ENCODE measurements at regions not wholly inside any gene's neighbourhood (a gene's known extent, or its start where the extent isn't known, plus 50 kb on each side); places are given as distances from the start of the nearest gene placed in this dataset.

- Mint-ChIP-seq H3K4me3 (no peak overlapping the region), H3K27me3 (ENCODE audit: low read depth) (no peaks in the 10 kb centered on the region), H3K4me1 (no peaks in the 10 kb centered on the region), H3K36me3 (peaks cover 12% of the 10 kb centered on the region), H3K9me3 (peaks cover 50% of the 10 kb centered on the region), H3K27ac (no peak overlapping the region)
- DNase-seq (ENCODE audit: low spot score): no peak
- POLR2A ChIA-PET: no interaction called here
- CTCF ChIA-PET: no interaction called here
- peak; percentile 46; the same call in 1 of the 2 replicates for ATAC-seq
- TF ChIP-seq ZBTB43 (CRISPR knock-in tag; IDR thresholded peaks at IDR 0.05) (no peak), NFE2L1 (CRISPR knock-in tag; IDR thresholded peaks at IDR 0.05) (no peak)
Measured at GRCh38 chr13:57030671-57031070, 110.0 kb upstream of the PRR20A start.

- CTCF ChIA-PET: no interaction called here
- 0 out of 2 replicates have a peak, but pooled peaks have one; percentile 11 for TF ChIP-seq HMGA2 (CRISPR knock-in tag; IDR thresholded peaks at IDR 0.05)
- TF ChIP-seq PRRX2 (CRISPR knock-in tag; IDR thresholded peaks at IDR 0.05): no peak
- Mint-ChIP-seq H3K4me3 (no peak overlapping the region), H3K9me3 (peaks cover 13% of the 10 kb centered on the region), H3K4me1 (no peaks in the 10 kb centered on the region), H3K27ac (no peak overlapping the region), H3K36me3 (peaks cover 2% of the 10 kb centered on the region), H3K27me3 (ENCODE audit: low read depth) (no peaks in the 10 kb centered on the region)
- POLR2A ChIA-PET: no interaction called here
- no peak for DNase-seq (ENCODE audit: low spot score)
- ATAC-seq: no peak
Measured at GRCh38 chr13:57036290-57036689, 104.4 kb upstream of the PRR20A start.

- ChIA-PET CTCF (no interaction called here), POLR2A (no interaction called here)
- Mint-ChIP-seq H3K27me3 (ENCODE audit: low read depth) (no peaks in the 10 kb centered on the region), H3K4me3 (no peak overlapping the region), H3K4me1 (no peaks in the 10 kb centered on the region), H3K9me3 (peaks cover 23% of the 10 kb centered on the region), H3K27ac (no peak overlapping the region), H3K36me3 (peaks cover 7% of the 10 kb centered on the region)
- no peak for DNase-seq (ENCODE audit: low spot score)
- ATAC-seq: no peak
- TF ChIP-seq ZNF317 (CRISPR knock-in tag; IDR thresholded peaks at IDR 0.05; ENCODE audit: borderline replicate concordance, low read depth) (no peak), ZNF671 (CRISPR knock-in tag; IDR thresholded peaks at IDR 0.05) (no peak), ZNF121 (CRISPR knock-in tag; IDR thresholded peaks at IDR 0.05) (no peak), AR (CRISPR knock-in tag; IDR thresholded peaks at IDR 0.05) (no peak), TP53 (CRISPR knock-in tag; IDR thresholded peaks at IDR 0.05) (no peak), SMAD4 (CRISPR knock-in tag; IDR thresholded peaks at IDR 0.05) (no peak), CDX4 (CRISPR knock-in tag; IDR thresholded peaks at IDR 0.05; ENCODE audit: borderline replicate concordance) (no peak), ZNF425 (CRISPR knock-in tag; conservative IDR thresholded peaks at IDR 0.05) (no peak), NR1H2 (CRISPR knock-in tag; IDR thresholded peaks at IDR 0.05) (no peak), E2F1 (CRISPR knock-in tag; IDR thresholded peaks at IDR 0.05) (no peak), MYBL2 (CRISPR knock-in tag; IDR thresholded peaks at IDR 0.05) (no peak), ARID4B (CRISPR knock-in tag; IDR thresholded peaks at IDR 0.05; ENCODE audit: borderline replicate concordance) (no peak), TEAD1 (CRISPR knock-in tag; IDR thresholded peaks at IDR 0.05) (no peak), PREB (CRISPR knock-in tag; IDR thresholded peaks at IDR 0.05; ENCODE audit: borderline replicate concordance) (no peak), ZNF219 (CRISPR knock-in tag; IDR thresholded peaks at IDR 0.05; ENCODE audit: borderline replicate concordance) (no peak), HMGA2 (CRISPR knock-in tag; IDR thresholded peaks at IDR 0.05) (no peak)
Measured at GRCh38 chr13:57044910-57045309, 95.8 kb upstream of the PRR20A start.
